Heart left ventricle (tissue), 13 donors: ENCODE measurements at regions not wholly inside any gene's neighbourhood (a gene's known extent, or its start where the extent isn't known, plus 50 kb on each side); places are given as distances from the start of the nearest gene placed in this dataset.

Experiments used
- CTCF ChIP-seq, 12 donors: fragments of 200-600 bp; sonication (generic) in 4 of 12; IDR thresholded peaks; one replicate each; pipeline versions ENCODE4 v1.5.0 to v1.8.0; 2018 to 2022; ENCODE audit warnings: antibody characterized with exemption in 12 of 12, mild to moderate bottlenecking in 5 of 12
- POLR2A ChIP-seq, 2 donors: fragments of 450-650 bp; IDR thresholded peaks; one replicate each; pipeline ENCODE4 v1.6.1; 2017; ENCODE audit warnings: antibody characterized with exemption in 2 of 2, mild to moderate bottlenecking in 2 of 2, moderate library complexity in 2 of 2
- donor health status: ischemic (EF 13 %, LVEDD 7.1; RV severe dilation, severe dysfunction).
- donor health status: DM: no; HTN: yes; CAD: no.
- donor health status: DM: no; HTN: no; CAD: no.
- donor health status: ischemic (EF 25% LVEDD 6.9; RV normal size, moderate dysfunction).
- donor health status: ischemic (EF 25% LVEDD 5.7; RV mildly dilated, moderate dysfunction).
- donor health status: ischemic (EF 35%, LVEDD 5.7; RV mildly dilated, moderate dysfunction).
- donor health status: nonischemic (EF 11% LVEDD 7.7; RV severe dilation, severe dysfunction).
- donor health status: DM: yes; HTN: yes; CAD: no.
- donor health status: PGD.
- donor health status: ischemic (EF 29% LVEDD 5.4; RV normal size, mild dysfunction).
- donor health status: nonischemic (EF 23%, LVEDD 6.1; RV moderate dilation, normal function).

- TF ChIP-seq POLR2A (IDR thresholded peaks at IDR 0.05) (no peak), CTCF (IDR thresholded peaks at IDR 0.05) (no peak)
Observed at GRCh38 chr5:99600952-99601351, 672.1 kb upstream of the CHD1 start.
